CD8-positive, alpha-beta memory T cell (primary cell): ENCODE measurements at regions not wholly inside any gene's neighbourhood (a gene's known extent, or its start where the extent isn't known, plus 50 kb on each side); places are given as distances from the start of the nearest gene placed in this dataset.
A peak's percentile ranks its signal among the peaks of the same experiment; 100 is the strongest.

Experiments
- CTCF ChIA-PET: fragments of 350-600 bp; sonication (Branson Sonifier 250); formaldehyde crosslinking; loops from one replicate; lab custom pipeline; 2021; ENCODE audit warnings: antibody characterized with exemption; lab: Charles Lee
- POLR2A ChIA-PET: fragments of 350-600 bp; sonication (Branson Sonifier 250); formaldehyde crosslinking; loops from one replicate; lab custom pipeline; 2021; ENCODE audit warnings: antibody characterized with exemption; lab: Charles Lee
- DNase-seq, 5 donors: peaks; one replicate each; pipeline versions ENCODE4 v3.0.0 to v3.0.0-alpha.2; 2020 to 2022; ENCODE audit warnings: mixed read lengths in 1 of 5
- H3K27ac ChIP-seq: one replicate; pipeline ENCODE4 v1.7.0; 2013; ENCODE audit warnings: low read depth, mild to moderate bottlenecking, low read length, moderate library complexity
- H3K27me3 ChIP-seq: 2 replicates; pipeline ENCODE4 v1.7.0; 2013; ENCODE audit warnings: low read length, mild to moderate bottlenecking; ENCODE audit not compliant: insufficient read depth, poor library complexity, severe bottlenecking
- H3K36me3 ChIP-seq: 2 replicates; pipeline ENCODE4 v1.7.0; 2013; ENCODE audit warnings: mild to moderate bottlenecking, low read length, moderate library complexity; ENCODE audit not compliant: insufficient read depth
- H3K4me1 ChIP-seq: 2 replicates; pipeline ENCODE4 v1.7.0; 2013; ENCODE audit warnings: mild to moderate bottlenecking, low read length, moderate library complexity; ENCODE audit not compliant: insufficient read depth
- H3K4me3 ChIP-seq: 2 replicates; pipeline ENCODE4 v1.7.0; 2013; ENCODE audit warnings: mild to moderate bottlenecking, low read length
- H3K9me3 ChIP-seq: 2 replicates; pipeline ENCODE4 v1.7.0; 2013; ENCODE audit warnings: mild to moderate bottlenecking, low read length
- H3K27ac Mint-ChIP-seq, 8 donors: one replicate each; pipeline ENCODE4 v1.8.0; 2020 to 2021; ENCODE audit warnings: mixed read lengths in 8 of 8, mild to moderate bottlenecking in 6 of 8, inconsistent platforms in 3 of 8, moderate library complexity in 3 of 8
- H3K27me3 Mint-ChIP-seq, 2 donors: one replicate each; pipeline ENCODE4 v1.8.0; 2020 to 2021; ENCODE audit warnings: mixed read lengths in 2 of 2, mild to moderate bottlenecking in 1 of 2, moderate library complexity in 1 of 2
- H3K36me3 Mint-ChIP-seq, 3 donors: one replicate each; pipeline ENCODE4 v1.8.0; 2020 to 2021; ENCODE audit warnings: mixed read lengths in 3 of 3, inconsistent platforms in 1 of 3, mild to moderate bottlenecking in 1 of 3
- H3K4me1 Mint-ChIP-seq, 3 donors: one replicate each; pipeline ENCODE4 v1.8.0; 2020 to 2021; ENCODE audit warnings: mixed read lengths in 3 of 3, inconsistent platforms in 1 of 3, mild to moderate bottlenecking in 1 of 3
- H3K4me3 Mint-ChIP-seq, 7 donors: one replicate each; pipeline ENCODE4 v1.8.0; 2020 to 2021; ENCODE audit warnings: mixed read lengths in 7 of 7, mild to moderate bottlenecking in 6 of 7, moderate library complexity in 4 of 7, inconsistent platforms in 2 of 7
- H3K9me3 Mint-ChIP-seq, 5 donors: one replicate each; pipeline ENCODE4 v1.8.0; 2020 to 2022; ENCODE audit warnings: mixed read lengths in 5 of 5, mild to moderate bottlenecking in 3 of 5, moderate library complexity in 2 of 5, inconsistent platforms in 1 of 5

DNA sequence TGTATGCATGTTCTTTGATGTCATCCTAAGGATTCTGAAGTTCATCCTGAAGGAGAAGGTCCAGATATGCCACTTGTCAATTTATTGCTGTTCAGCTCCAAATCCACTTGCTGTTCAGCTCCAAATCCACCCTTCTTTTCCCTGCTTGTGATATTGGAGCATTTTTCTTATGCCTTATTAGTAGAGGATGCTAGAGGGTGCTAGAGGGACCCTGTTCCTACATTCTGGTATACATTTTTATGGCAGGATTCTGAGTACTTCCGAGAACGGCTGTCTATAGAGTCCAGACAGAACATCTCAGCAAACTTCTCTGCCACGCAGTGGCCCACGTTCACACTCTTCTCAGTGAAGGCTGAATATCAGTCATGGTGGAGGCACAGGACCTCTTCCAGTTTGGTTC, 406.7 kb downstream of the NOVA1 start:
- peaks cover 4 to 33% (median 13%) of the 10 kb centered on the region in 5 donors for H3K9me3 Mint-ChIP-seq
- H3K27me3 Mint-ChIP-seq = peaks cover 0 to 2% of the 10 kb centered on the region in 2 donors
- CTCF ChIA-PET = no interaction called here
- no peak overlapping the region for H3K27ac Mint-ChIP-seq
- Histone ChIP-seq H3K36me3 (no peaks in the 10 kb centered on the region), H3K27me3 (no peaks in the 10 kb centered on the region), H3K4me3 (no peak overlapping the region), H3K4me1 (no peaks in the 10 kb centered on the region), H3K27ac (no peak overlapping the region), H3K9me3 (no peaks in the 10 kb centered on the region)
- H3K4me1 Mint-ChIP-seq = no peaks in the 10 kb centered on the region
- DNase-seq = no peak
- POLR2A ChIA-PET = no interaction called here
- H3K36me3 Mint-ChIP-seq = no peaks in the 10 kb centered on the region
- H3K4me3 Mint-ChIP-seq = no peak overlapping the region

DNA sequence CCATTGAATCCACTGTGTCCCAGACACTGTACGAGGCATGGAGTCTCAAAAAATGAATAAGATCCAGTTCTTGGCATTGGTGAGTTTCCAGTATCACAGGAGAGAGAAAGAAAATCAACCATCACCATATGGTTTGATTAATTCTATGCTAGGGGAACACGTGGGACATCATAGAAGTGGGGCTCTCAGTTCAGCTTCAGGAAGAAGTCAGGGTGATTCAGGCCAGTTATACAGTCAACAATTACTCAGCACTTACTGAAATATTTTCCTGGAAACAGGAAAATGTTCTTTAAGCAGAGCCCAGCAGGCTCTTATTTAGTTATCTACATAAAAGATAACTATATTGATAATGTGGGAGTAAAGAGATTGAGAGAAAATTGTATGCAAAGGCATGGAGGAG, 407.2 kb downstream of the NOVA1 start:
- no peak overlapping the region for H3K27ac Mint-ChIP-seq
- Histone ChIP-seq H3K9me3 (no peaks in the 10 kb centered on the region), H3K4me1 (no peaks in the 10 kb centered on the region), H3K27me3 (no peaks in the 10 kb centered on the region), H3K4me3 (no peak overlapping the region), H3K27ac (no peak overlapping the region), H3K36me3 (no peaks in the 10 kb centered on the region)
- no peaks in the 10 kb centered on the region for H3K36me3 Mint-ChIP-seq
- ChIA-PET POLR2A (no interaction called here), CTCF (no interaction called here)
- peaks cover 4 to 32% (median 13%) of the 10 kb centered on the region in 5 donors for H3K9me3 Mint-ChIP-seq
- H3K27me3 Mint-ChIP-seq = peaks cover 0 to 2% of the 10 kb centered on the region in 2 donors
- no peaks in the 10 kb centered on the region for H3K4me1 Mint-ChIP-seq
- no peak for DNase-seq
- H3K4me3 Mint-ChIP-seq = no peak overlapping the region

DNA sequence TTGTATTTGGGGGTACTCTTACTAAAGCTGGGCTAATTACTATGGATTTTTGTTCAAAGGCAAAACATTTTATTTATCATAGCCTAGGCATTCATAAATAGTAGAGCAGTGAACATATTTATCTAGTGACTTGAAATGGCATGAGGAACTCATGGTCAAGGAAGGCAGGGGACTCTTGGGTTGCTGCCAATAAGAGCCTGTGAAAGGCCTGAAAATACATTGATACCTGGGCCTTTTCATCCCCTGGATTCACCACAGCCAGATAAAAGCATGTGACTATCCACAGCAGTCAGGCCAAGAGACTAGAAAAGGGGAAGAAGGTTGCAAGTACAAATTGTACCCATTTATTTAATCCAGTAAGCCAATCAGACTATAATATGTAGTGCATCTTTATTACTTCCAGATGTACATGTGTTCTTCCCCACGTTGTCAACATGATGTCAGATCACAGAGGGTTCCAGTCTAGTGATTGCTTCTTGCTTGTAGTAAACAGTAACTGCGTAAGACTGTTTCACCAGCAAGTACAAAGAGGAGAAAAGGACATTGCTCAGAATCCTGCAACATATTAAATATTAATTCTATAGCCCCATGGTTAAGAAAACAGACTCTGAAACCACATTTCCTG, 409.7 kb downstream of the NOVA1 start:
- Histone ChIP-seq H3K4me1 (no peaks in the 10 kb centered on the region), H3K9me3 (no peaks in the 10 kb centered on the region), H3K27ac (no peak overlapping the region), H3K27me3 (no peaks in the 10 kb centered on the region), H3K4me3 (no peak overlapping the region), H3K36me3 (no peaks in the 10 kb centered on the region)
- H3K36me3 Mint-ChIP-seq = no peaks in the 10 kb centered on the region
- H3K27ac Mint-ChIP-seq = no peak overlapping the region
- no peak overlapping the region for H3K4me3 Mint-ChIP-seq
- POLR2A ChIA-PET = no interaction called here
- DNase-seq = no peak
- no peaks in the 10 kb centered on the region for H3K27me3 Mint-ChIP-seq
- CTCF ChIA-PET = no interaction called here
- no peaks in the 10 kb centered on the region for H3K4me1 Mint-ChIP-seq
- peaks cover 8 to 25% (median 11%) of the 10 kb centered on the region in 5 donors for H3K9me3 Mint-ChIP-seq

- Histone ChIP-seq H3K36me3 (no peaks in the 10 kb centered on the region), H3K4me1 (no peaks in the 10 kb centered on the region), H3K9me3 (no peaks in the 10 kb centered on the region), H3K27me3 (no peaks in the 10 kb centered on the region), H3K27ac (no peak overlapping the region), H3K4me3 (no peak overlapping the region)
- Mint-ChIP-seq H3K4me1 (no peaks in the 10 kb centered on the region), H3K36me3 (no peaks in the 10 kb centered on the region), H3K4me3 (no peak overlapping the region), H3K27me3 (no peaks in the 10 kb centered on the region), H3K9me3 (peaks cover 5 to 28% (median 15%) of the 10 kb centered on the region in 5 donors), H3K27ac (no peak overlapping the region)
- POLR2A ChIA-PET = no interaction called here
- CTCF ChIA-PET = no interaction called here
- no peak for DNase-seq
Measured at GRCh38 chr14:26180221-26180620, 417.6 kb downstream of the NOVA1 start.

- Mint-ChIP-seq H3K9me3 (peaks cover 2 to 37% (median 13%) of the 10 kb centered on the region in 5 donors), H3K4me1 (no peaks in the 10 kb centered on the region), H3K4me3 (peak overlapping the region in 1 of 7 donors; percentile 32), H3K27ac (no peak overlapping the region), H3K36me3 (no peaks in the 10 kb centered on the region), H3K27me3 (no peaks in the 10 kb centered on the region)
- DNase-seq = no peak
- no peaks in the 10 kb centered on the region for H3K4me1 ChIP-seq
- CTCF ChIA-PET = no interaction called here
- H3K4me3 ChIP-seq = no peak overlapping the region
- no peaks in the 10 kb centered on the region for H3K36me3 ChIP-seq
- H3K27me3 ChIP-seq = no peaks in the 10 kb centered on the region
- H3K27ac ChIP-seq = no peak overlapping the region
- POLR2A ChIA-PET = no interaction called here
- no peaks in the 10 kb centered on the region for H3K9me3 ChIP-seq
Measured at GRCh38 chr14:26175658-26176057, 422.2 kb downstream of the NOVA1 start.

DNA sequence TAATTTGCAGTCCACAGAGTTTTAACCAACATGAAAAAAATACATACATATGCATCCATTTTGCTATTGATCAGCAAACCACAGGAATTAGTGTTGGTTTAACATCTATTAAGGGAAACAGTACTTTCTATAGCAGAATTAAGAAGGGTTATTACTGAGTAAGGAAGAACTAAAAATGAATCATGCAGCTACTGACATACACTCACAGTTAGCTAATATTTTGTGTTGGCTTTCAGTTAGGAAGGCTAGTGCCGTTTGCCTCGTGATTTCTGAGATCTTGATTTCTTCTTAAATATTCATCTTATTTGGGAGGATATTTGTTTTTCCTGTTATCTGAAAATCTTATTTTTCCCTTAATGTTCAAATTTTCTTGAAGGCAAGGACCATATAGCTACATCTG, 423.4 kb downstream of the NOVA1 start:
- Mint-ChIP-seq H3K4me3 (no peak overlapping the region), H3K4me1 (no peaks in the 10 kb centered on the region), H3K36me3 (no peaks in the 10 kb centered on the region), H3K27ac (no peak overlapping the region), H3K9me3 (peaks cover 2 to 41% (median 10%) of the 10 kb centered on the region in 5 donors), H3K27me3 (no peaks in the 10 kb centered on the region)
- Histone ChIP-seq H3K27me3 (no peaks in the 10 kb centered on the region), H3K27ac (no peak overlapping the region), H3K36me3 (no peaks in the 10 kb centered on the region), H3K4me1 (no peaks in the 10 kb centered on the region), H3K9me3 (no peaks in the 10 kb centered on the region), H3K4me3 (no peak overlapping the region)
- DNase-seq = no peak
- ChIA-PET POLR2A (no interaction called here), CTCF (no interaction called here)

GRCh38 chr14:26173581-26174110, 424.2 kb downstream of the NOVA1 start:
- no peaks in the 10 kb centered on the region for H3K4me1 Mint-ChIP-seq
- no peaks in the 10 kb centered on the region for H3K27me3 Mint-ChIP-seq
- POLR2A ChIA-PET = no interaction called here
- no peaks in the 10 kb centered on the region for H3K36me3 Mint-ChIP-seq
- no peak overlapping the region for H3K4me3 Mint-ChIP-seq
- CTCF ChIA-PET = no interaction called here
- no peak overlapping the region for H3K27ac Mint-ChIP-seq
- H3K4me1 ChIP-seq = no peaks in the 10 kb centered on the region
- H3K9me3 Mint-ChIP-seq = peaks cover 2 to 43% (median 10%) of the 10 kb centered on the region in 5 donors
- H3K27ac ChIP-seq = no peak overlapping the region
- H3K9me3 ChIP-seq = no peaks in the 10 kb centered on the region
- no peak for DNase-seq
- H3K27me3 ChIP-seq = no peaks in the 10 kb centered on the region
- no peaks in the 10 kb centered on the region for H3K36me3 ChIP-seq
- H3K4me3 ChIP-seq = no peak overlapping the region

GRCh38 chr14:26172396-26172795, 425.4 kb downstream of the NOVA1 start:
- H3K27ac Mint-ChIP-seq = no peak overlapping the region
- Histone ChIP-seq H3K4me3 (no peak overlapping the region), H3K4me1 (no peaks in the 10 kb centered on the region), H3K27me3 (no peaks in the 10 kb centered on the region), H3K9me3 (no peaks in the 10 kb centered on the region), H3K36me3 (no peaks in the 10 kb centered on the region), H3K27ac (no peak overlapping the region)
- H3K27me3 Mint-ChIP-seq = no peaks in the 10 kb centered on the region
- no peak overlapping the region for H3K4me3 Mint-ChIP-seq
- no peaks in the 10 kb centered on the region for H3K36me3 Mint-ChIP-seq
- peaks cover 2 to 33% (median 10%) of the 10 kb centered on the region in 5 donors for H3K9me3 Mint-ChIP-seq
- DNase-seq = no peak
- CTCF ChIA-PET = no interaction called here
- H3K4me1 Mint-ChIP-seq = no peaks in the 10 kb centered on the region
- POLR2A ChIA-PET = no interaction called here
